MM.1S (cell line): ENCODE measurements at regions not wholly inside any gene's neighbourhood (a gene's known extent, or its start where the extent isn't known, plus 50 kb on each side); places are given as distances from the start of the nearest gene placed in this dataset.
"Not testable (repeated sequence)": the region's sequence is repeated elsewhere in the genome, so short reads cannot be mapped to it uniquely, and the experiment has no call there.

Experiments used
- CTCF ChIP-seq: fragments of 300-600 bp; sonication (generic); IDR thresholded peaks from 2 replicates; pipeline ENCODE4 v1.5.1; 2016; ENCODE audit warnings: antibody characterized with exemption, low read length, mixed read lengths
- EZH2 ChIP-seq: fragments of 300-600 bp; sonication (generic); optimal IDR thresholded peaks from 2 replicates; pipeline ENCODE3; 2017; ENCODE audit warnings: low read depth, mild to moderate bottlenecking, antibody characterized with exemption, low read length, mixed read lengths

GRCh38 chr11:29219531-29219930 is 797.3 kb downstream of the KCNA4 start:
- TF ChIP-seq CTCF, EZH2: not testable (repeated sequence)
